Large intestine (tissue), 3 donors: ENCODE measurements at regions not wholly inside any gene's neighbourhood (a gene's known extent, or its start where the extent isn't known, plus 50 kb on each side); places are given as distances from the start of the nearest gene placed in this dataset.
A peak's percentile ranks its signal among the peaks of the same experiment; 100 is the strongest.

Experiments used
- DNase-seq, 2 donors: peaks; one replicate each; pipeline versions ENCODE4 v3.0.0 to v3.0.0-alpha.2; 2013
- H3K27ac ChIP-seq: one replicate; pipeline ENCODE4 v1.5.1; 2013; ENCODE audit warnings: low read length
- H3K27me3 ChIP-seq: 2 replicates; pipeline ENCODE4 v1.6.1; 2013; ENCODE audit warnings: low read length; ENCODE audit not compliant: control insufficient read depth, insufficient read depth
- H3K36me3 ChIP-seq: 2 replicates; pipeline ENCODE4 v1.6.1; 2013; ENCODE audit warnings: low read length; ENCODE audit not compliant: control insufficient read depth, insufficient read depth
- H3K4me1 ChIP-seq: one replicate; pipeline ENCODE4 v1.6.1; 2013; ENCODE audit warnings: low read length; ENCODE audit not compliant: control insufficient read depth, insufficient read depth
- H3K4me3 ChIP-seq: one replicate; pipeline ENCODE4 v1.5.1; 2013; ENCODE audit warnings: low read length
- H3K9me3 ChIP-seq: one replicate; pipeline ENCODE4 v1.6.1; 2013; ENCODE audit warnings: mild to moderate bottlenecking, low read depth, low read length, moderate library complexity; ENCODE audit not compliant: control insufficient read depth
- WGBS: methylation state at CpG from one replicate; pipeline ENCODE4 v1.1.5; 2013; ENCODE audit warnings: low lambda C conversion rate; ENCODE audit not compliant: insufficient coverage; 5-methylcytosine and 5-hydroxymethylcytosine counted together

- WGBS: no CpG with 5 or more reads among the region's 8 CpGs
- Histone ChIP-seq H3K4me1 (no peaks in the 10 kb centered on the region), H3K36me3 (no peaks in the 10 kb centered on the region), H3K9me3 (no peaks in the 10 kb centered on the region), H3K27me3 (peaks cover 7% of the 10 kb centered on the region), H3K4me3 (no peak overlapping the region), H3K27ac (no peak overlapping the region)
- DNase-seq: no peak
These were observed 57.7 kb upstream of the BNIP2 start for GRCh38 chr15:59746777-59747176.

GRCh38 chr15:59741274-59741906 is 52.3 kb upstream of the BNIP2 start:
- H3K27ac ChIP-seq: no peak overlapping the region
- H3K4me1 ChIP-seq: no peaks in the 10 kb centered on the region
- peaks cover 6% of the 10 kb centered on the region for H3K27me3 ChIP-seq
- 100% methylated on average over 1 of the region's 12 CpGs for WGBS
- no peaks in the 10 kb centered on the region for H3K9me3 ChIP-seq
- peak in 1 of 2 donors; percentile 32 for DNase-seq
- no peaks in the 10 kb centered on the region for H3K36me3 ChIP-seq
- H3K4me3 ChIP-seq: no peak overlapping the region

GRCh38 chr15:59739557-59740186 is 50.6 kb upstream of the BNIP2 start:
- H3K27ac ChIP-seq: no peak overlapping the region
- H3K27me3 ChIP-seq: peaks cover 4% of the 10 kb centered on the region
- no peak overlapping the region for H3K4me3 ChIP-seq
- H3K36me3 ChIP-seq: no peaks in the 10 kb centered on the region
- no peaks in the 10 kb centered on the region for H3K4me1 ChIP-seq
- no CpG with 5 or more reads among the region's 15 CpGs for WGBS
- no peak for DNase-seq
- H3K9me3 ChIP-seq: no peaks in the 10 kb centered on the region
